IMR-90 (cell line): ENCODE measurements at regions not wholly inside any gene's neighbourhood (a gene's known extent, or its start where the extent isn't known, plus 50 kb on each side); places are given as distances from the start of the nearest gene placed in this dataset.

ENCODE experiments used
- ATAC-seq: fragments of 200-7000 bp; cut with Tn5 transposase; 2 replicates; pipeline ENCODE4 v1.9.1; 2020; ENCODE audit warnings: low read depth, mild to moderate bottlenecking, moderate library complexity
- BruUV-seq: library from RNA; stranded (reverse); fragments of 400-500 nt; replicated peaks from 2 replicates; lab custom pipeline; 2021; lab: Mats Ljungman, UMichigan
- CTCF ChIA-PET: fragments of 300-600 bp; formaldehyde crosslinking; extraction: SDS; loops from one replicate; lab custom pipeline; 2021; ENCODE audit warnings: antibody characterized with exemption; lab: Yijun Ruan, JAX
- POLR2A ChIA-PET: fragments of 300-600 bp; sonication (Branson Sonifier 250); formaldehyde crosslinking; loops from one replicate; lab custom pipeline; 2022; ENCODE audit warnings: antibody characterized with exemption; ENCODE audit not compliant: unreplicated experiment; lab: Charles Lee
- DNase-seq: peaks from one replicate; pipeline ENCODE4 v3.0.0; 2013
- H2AFZ ChIP-seq: replicated peaks from 2 replicates; pipeline ENCODE3; 2013; ENCODE audit warnings: low read length, mild to moderate bottlenecking; ENCODE audit not compliant: poor library complexity
- H2AK5ac ChIP-seq: 2 replicates; pipeline ENCODE4 v1.6.1; 2013; ENCODE audit warnings: low read depth, low read length, inconsistent platforms
- H2AK9ac ChIP-seq: replicated peaks from 2 replicates; pipeline ENCODE3; 2013; ENCODE audit warnings: mild to moderate bottlenecking, low read depth, low read length, moderate library complexity; ENCODE audit not compliant: poor library complexity
- H2BK120ac ChIP-seq: 2 replicates; pipeline ENCODE4 v1.6.1; 2013; ENCODE audit warnings: low read depth, low read length, inconsistent platforms
- H2BK15ac ChIP-seq: 3 replicates; pipeline ENCODE4 v1.6.1; 2013; ENCODE audit warnings: low read depth, low read length, inconsistent platforms
- H2BK20ac ChIP-seq: 2 replicates; pipeline ENCODE4 v1.6.1; 2013; ENCODE audit warnings: low read depth, mild to moderate bottlenecking, inconsistent platforms, low read length, moderate library complexity
- H2BK5ac ChIP-seq: 2 replicates; pipeline ENCODE4 v1.6.1; 2013; ENCODE audit warnings: mild to moderate bottlenecking, low read depth, low read length, inconsistent platforms; ENCODE audit not compliant: poor library complexity, severe bottlenecking
- H3K14ac ChIP-seq: replicated peaks from 2 replicates; pipeline ENCODE4 v1.6.1; 2013; ENCODE audit warnings: low read depth, low read length, inconsistent platforms
- H3K18ac ChIP-seq: 2 replicates; pipeline ENCODE4 v1.6.1; 2013; ENCODE audit warnings: low read depth, low read length, control low read depth
- H3K23ac ChIP-seq: 2 replicates; pipeline ENCODE4 v1.6.1; 2013; ENCODE audit warnings: low read depth, low read length, inconsistent platforms
- H3K27ac ChIP-seq: 2 replicates; pipeline ENCODE4 v1.5.1; 2013; ENCODE audit warnings: mild to moderate bottlenecking, control low read depth, low read length; ENCODE audit not compliant: insufficient read depth
- H3K27me3 ChIP-seq: 2 replicates; pipeline ENCODE4 v1.6.1; 2013; ENCODE audit warnings: low read length; ENCODE audit not compliant: control insufficient read depth, insufficient read depth
- H3K36me3 ChIP-seq: 2 replicates; pipeline ENCODE4 v1.6.1; 2013; ENCODE audit warnings: low read length, mixed read lengths; ENCODE audit not compliant: control insufficient read depth, insufficient read depth
- H3K4ac ChIP-seq: 2 replicates; pipeline ENCODE4 v1.6.1; 2013; ENCODE audit warnings: low read depth, low read length, inconsistent platforms
- H3K4me1 ChIP-seq: 2 replicates; pipeline ENCODE4 v1.6.1; 2013; ENCODE audit warnings: low read length, mixed read lengths; ENCODE audit not compliant: control insufficient read depth, insufficient read depth
- H3K4me2 ChIP-seq: 2 replicates; pipeline ENCODE4 v1.6.1; 2013; ENCODE audit warnings: low read depth, mild to moderate bottlenecking, control low read depth, low read length, moderate library complexity
- H3K4me3 ChIP-seq: 2 replicates; pipeline ENCODE4 v1.5.1; 2013; ENCODE audit warnings: low read depth, mild to moderate bottlenecking, control low read depth, low read length, moderate library complexity; ENCODE audit not compliant: insufficient read depth
- H3K56ac ChIP-seq: 2 replicates; pipeline ENCODE4 v1.6.1; 2013; ENCODE audit warnings: low read length, inconsistent platforms; ENCODE audit not compliant: insufficient read depth; ENCODE audit errors: extremely low read depth
- H3K79me1 ChIP-seq, 2 experiments: 2 replicates each; pipeline ENCODE4 v1.6.1; 2013; ENCODE audit warnings: low read length in 2 of 2, inconsistent platforms in 1 of 2, low read depth in 1 of 2
- H3K9ac ChIP-seq: 2 replicates; pipeline ENCODE4 v1.6.1; 2013; ENCODE audit warnings: low read depth, low read length, control low read depth
- H3K9me1 ChIP-seq: 2 replicates; pipeline ENCODE4 v1.6.1; 2013; ENCODE audit warnings: low read length, inconsistent platforms; ENCODE audit not compliant: insufficient read depth
- H3K9me3 ChIP-seq: 2 replicates; pipeline ENCODE4 v1.6.1; 2013; ENCODE audit warnings: low read length; ENCODE audit not compliant: control insufficient read depth, insufficient read depth
- H4K20me1 ChIP-seq: 2 replicates; pipeline ENCODE4 v1.6.1; 2013; ENCODE audit warnings: low read length, inconsistent platforms; ENCODE audit not compliant: insufficient read depth
- H4K5ac ChIP-seq: 2 replicates; pipeline ENCODE4 v1.6.1; 2013; ENCODE audit warnings: mild to moderate bottlenecking, low read depth, low read length, control low read depth
- H4K8ac ChIP-seq, 2 experiments: 2 replicates each; pipeline ENCODE4 v1.6.1; 2013; ENCODE audit warnings: low read depth in 2 of 2, low read length in 2 of 2, control low read depth in 1 of 2, inconsistent platforms in 1 of 2
- H4K91ac ChIP-seq: 2 replicates; pipeline ENCODE4 v1.6.1; 2013; ENCODE audit warnings: low read depth, low read length, inconsistent platforms; ENCODE audit not compliant: insufficient read depth
- BHLHE40 ChIP-seq: fragments of 150-350 bp; IDR thresholded peaks from 2 replicates; pipeline ENCODE4 v1.6.1; 2016; ENCODE audit warnings: mild to moderate bottlenecking, low read depth, low read length
- CEBPB ChIP-seq: IDR thresholded peaks from 2 replicates; pipeline ENCODE4 v1.6.1; 2012; ENCODE audit warnings: low read depth, low read length, improper control_type of control experiment
- CHD1 ChIP-seq: IDR thresholded peaks from 2 replicates; pipeline ENCODE4 v1.6.1; 2012; ENCODE audit warnings: low read depth, low read length, improper control_type of control experiment
- FOS ChIP-seq: fragments of 150-350 bp; IDR thresholded peaks from 2 replicates; pipeline ENCODE4 v1.6.1; 2016; ENCODE audit warnings: low read depth, low read length
- MAFK ChIP-seq: IDR thresholded peaks from 2 replicates; pipeline ENCODE4 v1.6.1; 2012; ENCODE audit warnings: low read depth, low read length, improper control_type of control experiment
- MAZ ChIP-seq: IDR thresholded peaks from 2 replicates; pipeline ENCODE4 v1.6.1; 2012; ENCODE audit warnings: low read depth, mild to moderate bottlenecking, low read length, improper control_type of control experiment, moderate library complexity, borderline replicate concordance
- NFE2L2 ChIP-seq: fragments of 150-350 bp; IDR thresholded peaks from 2 replicates; pipeline ENCODE4 v1.6.1; 2016; ENCODE audit warnings: low read depth, mild to moderate bottlenecking, low read length
- RAD21 ChIP-seq: IDR thresholded peaks from 2 replicates; pipeline ENCODE4 v1.6.1; 2012; ENCODE audit warnings: low read length, improper control_type of control experiment
- RCOR1 ChIP-seq: IDR thresholded peaks from 2 replicates; pipeline ENCODE4 v1.6.1; 2012; ENCODE audit warnings: mild to moderate bottlenecking, low read length, improper control_type of control experiment; ENCODE audit not compliant: insufficient replicate concordance
- RFX5 ChIP-seq: IDR thresholded peaks from 2 replicates; pipeline ENCODE4 v1.8.0; 2012; ENCODE audit warnings: low read depth, mild to moderate bottlenecking, low read length, moderate library complexity
- WGBS, 2 experiments: methylation state at CpG; one replicate each; pipeline versions ENCODE4 v1.1.5 to v1.1.7; 2013; ENCODE audit warnings: missing lambda C conversion rate in 2 of 2; ENCODE audit not compliant: insufficient read length in 1 of 2; ENCODE audit errors: extremely low coverage in 2 of 2; 5-methylcytosine and 5-hydroxymethylcytosine counted together
- dilution Hi-C: fragments of 300-500 bp; cut with HindIII; formaldehyde crosslinking; loops from one replicate; pipeline ENCODE4 v1.14.3; 2018; ENCODE audit warnings: low sequenced_read_pairs; ENCODE audit not compliant: unreplicated experiment
- in situ Hi-C: fragments of 300-500 bp; cut with MboI; formaldehyde crosslinking; loops from 3 replicates; pipeline ENCODE4 v1.14.3; 2019; ENCODE audit warnings: low sequenced_read_pairs, inconsistent platforms, mixed read lengths
- intact Hi-C: fragments of 100-400 bp; cut with micrococcal nuclease; formaldehyde crosslinking; loops from 2 replicates; pipeline ENCODE4 v1.10.0; 2022
- TF ChIP-seq, protein P1 (sequence below): conservative IDR thresholded peaks from 2 replicates; pipeline ENCODE4 v1.5.1; 2012; ENCODE audit warnings: mild to moderate bottlenecking, low read depth, low read length, improper control_type of control experiment
- TF ChIP-seq, protein P2 (sequence below): fragments of 150-350 bp; IDR thresholded peaks from 2 replicates; pipeline ENCODE4 v1.6.1; 2017; ENCODE audit warnings: mild to moderate bottlenecking, antibody characterized with exemption, low read length, low read depth

DNA sequence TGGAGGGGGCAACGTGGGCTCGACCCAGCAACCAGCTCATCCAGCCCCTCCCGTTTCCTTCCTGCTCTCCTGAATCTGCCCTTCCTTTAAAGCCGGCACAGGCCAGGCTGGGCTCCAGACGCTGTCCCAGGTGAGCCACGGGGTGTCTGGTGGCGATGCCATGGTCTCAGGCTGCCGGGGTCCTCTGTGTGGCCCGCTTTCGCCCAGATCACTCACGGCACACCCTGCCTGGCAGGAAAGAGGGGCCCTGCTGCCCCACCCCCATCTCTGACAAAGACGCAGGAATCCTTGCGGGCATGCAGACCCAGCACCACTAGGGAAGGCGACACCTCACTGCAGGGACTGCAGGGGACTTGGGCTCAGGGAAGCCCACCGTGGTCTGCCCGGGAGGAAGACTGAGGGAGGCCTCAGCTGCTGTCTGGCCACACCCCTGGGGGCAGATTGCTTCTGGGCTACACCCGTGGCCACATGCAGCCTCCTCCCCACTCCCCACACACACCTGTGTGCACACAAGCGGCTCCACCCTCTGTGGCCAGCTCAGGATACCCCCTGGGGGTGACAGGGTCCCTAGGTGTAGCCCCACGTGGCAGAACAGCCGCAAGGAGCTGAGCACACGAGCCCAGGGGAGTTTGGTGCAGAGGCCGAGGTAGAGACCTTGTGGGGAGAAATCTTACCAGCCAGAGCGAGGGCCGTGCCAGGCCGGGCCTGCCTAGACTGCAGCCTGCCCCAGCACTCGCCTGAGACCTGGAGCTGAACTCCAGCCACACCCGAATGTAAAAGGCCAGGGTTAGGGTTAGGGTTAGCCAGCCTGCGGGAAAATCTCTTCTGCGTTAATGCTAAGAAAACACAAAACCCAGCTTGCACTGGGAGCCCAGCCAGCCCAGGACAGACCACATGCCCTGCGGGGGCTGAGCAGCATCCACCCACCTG lies 104.6 kb downstream of the DLL1 start (continued):
- TF ChIP-seq RFX5, result no peak

DNA sequence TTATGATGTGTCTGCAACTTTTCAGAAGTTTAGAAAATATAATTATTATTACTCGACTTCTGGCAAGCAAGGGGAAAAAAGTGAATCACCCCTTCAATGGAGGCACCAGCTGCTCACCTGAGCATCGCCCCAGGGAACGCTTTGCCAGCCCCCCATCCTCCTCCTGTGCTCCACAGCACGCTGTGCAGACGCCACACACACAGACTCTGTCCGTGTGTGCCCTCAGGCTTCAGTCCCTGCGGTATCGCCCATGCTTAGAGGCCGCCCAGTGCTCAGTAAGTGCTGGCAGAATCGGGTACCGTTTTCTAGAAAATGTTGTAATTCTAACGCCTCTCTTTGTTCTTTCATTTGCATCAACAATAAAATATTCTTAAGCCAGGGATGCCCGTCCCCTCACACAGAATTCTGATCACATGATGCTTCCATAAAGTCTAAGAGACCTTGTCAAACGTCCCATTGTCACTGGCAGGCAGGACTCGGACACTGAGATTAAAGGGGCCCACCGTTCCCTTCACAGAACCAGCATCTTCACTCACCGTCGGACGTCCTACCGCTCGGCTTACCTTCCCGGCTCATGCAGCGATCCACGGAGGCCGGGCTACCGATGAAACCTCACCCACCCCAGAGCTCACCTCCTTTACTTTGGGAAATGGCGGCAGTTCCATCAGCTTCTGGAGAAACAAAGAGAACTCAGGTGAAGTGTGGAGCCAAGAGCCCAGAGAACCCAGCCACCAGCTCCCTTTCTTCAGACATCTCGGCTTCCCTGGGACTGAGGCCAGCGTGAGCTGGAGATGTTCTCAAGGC lies 105.5 kb downstream of the DLL1 start:
- Histone ChIP-seq H4K20me1 (no peaks in the 10 kb centered on the region), H3K36me3 (no peaks in the 10 kb centered on the region), H2AFZ (no peak overlapping the region), H2BK5ac (no peak overlapping the region), H4K5ac (no peak overlapping the region), H3K23ac (no peak overlapping the region), H2AK5ac (no peak overlapping the region), H2BK120ac (no peak overlapping the region), H4K8ac (no peak overlapping the region), H2BK20ac (no peak overlapping the region), H3K4ac (no peak overlapping the region), H3K9me3 (peaks cover 50% of the 10 kb centered on the region), H3K4me3 (no peak overlapping the region), H3K9me1 (no peaks in the 10 kb centered on the region), H2AK9ac (no peak overlapping the region), H3K14ac (no peak overlapping the region), H4K91ac (no peak overlapping the region), H3K9ac (no peak overlapping the region), H2BK15ac (no peak overlapping the region), H3K4me1 (no peaks in the 10 kb centered on the region), H3K4me2 (no peak overlapping the region), H3K27me3 (no peaks in the 10 kb centered on the region), H3K56ac (no peak overlapping the region), H3K27ac (no peak overlapping the region), H3K18ac (no peak overlapping the region), H3K79me1 (no peaks in the 10 kb centered on the region)
- no TSS peak for BruUV-seq
- ATAC-seq (no peak), DNase-seq (no peak)
- CTCF ChIA-PET, result no interaction called here
- dilution Hi-C loops, result no loop called here
- POLR2A ChIA-PET, result no interaction called here
- in situ Hi-C loops, result no loop called here
- WGBS, 2 experiments, result 21% methylated on average over 2 of the region's 29 CpGs; no CpG with 5 or more reads in 1 of the 2 experiments
- intact Hi-C loops, result no loop called here
- TF ChIP-seq, protein P1, sequence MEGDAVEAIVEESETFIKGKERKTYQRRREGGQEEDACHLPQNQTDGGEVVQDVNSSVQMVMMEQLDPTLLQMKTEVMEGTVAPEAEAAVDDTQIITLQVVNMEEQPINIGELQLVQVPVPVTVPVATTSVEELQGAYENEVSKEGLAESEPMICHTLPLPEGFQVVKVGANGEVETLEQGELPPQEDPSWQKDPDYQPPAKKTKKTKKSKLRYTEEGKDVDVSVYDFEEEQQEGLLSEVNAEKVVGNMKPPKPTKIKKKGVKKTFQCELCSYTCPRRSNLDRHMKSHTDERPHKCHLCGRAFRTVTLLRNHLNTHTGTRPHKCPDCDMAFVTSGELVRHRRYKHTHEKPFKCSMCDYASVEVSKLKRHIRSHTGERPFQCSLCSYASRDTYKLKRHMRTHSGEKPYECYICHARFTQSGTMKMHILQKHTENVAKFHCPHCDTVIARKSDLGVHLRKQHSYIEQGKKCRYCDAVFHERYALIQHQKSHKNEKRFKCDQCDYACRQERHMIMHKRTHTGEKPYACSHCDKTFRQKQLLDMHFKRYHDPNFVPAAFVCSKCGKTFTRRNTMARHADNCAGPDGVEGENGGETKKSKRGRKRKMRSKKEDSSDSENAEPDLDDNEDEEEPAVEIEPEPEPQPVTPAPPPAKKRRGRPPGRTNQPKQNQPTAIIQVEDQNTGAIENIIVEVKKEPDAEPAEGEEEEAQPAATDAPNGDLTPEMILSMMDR, result no peak
- TF ChIP-seq FOS, result no peak
- no peak for TF ChIP-seq CHD1
- no peak for TF ChIP-seq RCOR1
- no peak for TF ChIP-seq BHLHE40
- no peak for TF ChIP-seq CEBPB
- TF ChIP-seq MAFK, result no peak
- TF ChIP-seq NFE2L2, result no peak
- TF ChIP-seq RAD21, result no peak
- TF ChIP-seq, protein P2, sequence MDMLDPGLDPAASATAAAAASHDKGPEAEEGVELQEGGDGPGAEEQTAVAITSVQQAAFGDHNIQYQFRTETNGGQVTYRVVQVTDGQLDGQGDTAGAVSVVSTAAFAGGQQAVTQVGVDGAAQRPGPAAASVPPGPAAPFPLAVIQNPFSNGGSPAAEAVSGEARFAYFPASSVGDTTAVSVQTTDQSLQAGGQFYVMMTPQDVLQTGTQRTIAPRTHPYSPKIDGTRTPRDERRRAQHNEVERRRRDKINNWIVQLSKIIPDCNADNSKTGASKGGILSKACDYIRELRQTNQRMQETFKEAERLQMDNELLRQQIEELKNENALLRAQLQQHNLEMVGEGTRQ, result no peak
- TF ChIP-seq RFX5, result no peak
- no peak for TF ChIP-seq MAZ
